ENCODE measurements at regions not wholly inside any gene's neighbourhood (a gene's known extent, or its start where the extent isn't known, plus 50 kb on each side); places are given as distances from the start of the nearest gene placed in this dataset.

DNA sequence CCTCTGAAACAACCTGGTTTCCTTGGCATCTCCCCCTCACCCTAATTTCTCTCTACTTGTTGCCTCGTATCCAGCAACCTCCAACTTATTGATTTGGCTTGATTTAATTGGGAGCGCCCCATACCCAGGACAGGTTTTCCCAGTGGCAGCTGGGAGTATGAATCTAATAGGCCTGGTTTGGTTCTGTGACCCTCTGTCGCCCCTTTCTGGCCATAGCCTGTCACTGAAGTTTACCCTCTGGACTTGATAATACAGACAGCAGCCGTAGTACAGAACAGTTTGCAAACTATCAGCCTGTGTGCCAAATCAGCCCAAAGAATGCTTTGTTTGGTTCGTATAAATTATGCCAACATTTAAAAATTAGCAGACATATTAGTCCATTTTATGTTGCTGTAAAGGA, 525.1 kb upstream of the GOLIM4 start:
- no peak overlapping the region for H3K27ac ChIP-seq (ENCODE audit: insufficient read depth, low read length)
- H3K14ac ChIP-seq (replicated peaks; ENCODE audit: low read depth, low read length) = no peak overlapping the region
- no peak overlapping the region for H4K8ac ChIP-seq (ENCODE audit: low read depth in 2 of 2, low read length in 2 of 2)
- H3K9me1 ChIP-seq (ENCODE audit: insufficient read depth, low read length) = no peaks in the 10 kb centered on the region; the same call in 1 of the 2 replicates
- H3K27me3 ChIP-seq (ENCODE audit: control insufficient read depth, insufficient read depth, low read length) = no peaks in the 10 kb centered on the region
- H2BK20ac ChIP-seq (ENCODE audit: low read depth, low read length) = no peak overlapping the region
- H3K4ac ChIP-seq (ENCODE audit: low read depth, low read length) = no peak overlapping the region
- no TSS peak for BruUV-seq (replicated peaks)
- TF ChIP-seq RAD21 (IDR thresholded peaks at IDR 0.05; ENCODE audit: low read length) = peak; percentile 41; the same call in 1 of the 2 replicates
- TF ChIP-seq, protein P1, sequence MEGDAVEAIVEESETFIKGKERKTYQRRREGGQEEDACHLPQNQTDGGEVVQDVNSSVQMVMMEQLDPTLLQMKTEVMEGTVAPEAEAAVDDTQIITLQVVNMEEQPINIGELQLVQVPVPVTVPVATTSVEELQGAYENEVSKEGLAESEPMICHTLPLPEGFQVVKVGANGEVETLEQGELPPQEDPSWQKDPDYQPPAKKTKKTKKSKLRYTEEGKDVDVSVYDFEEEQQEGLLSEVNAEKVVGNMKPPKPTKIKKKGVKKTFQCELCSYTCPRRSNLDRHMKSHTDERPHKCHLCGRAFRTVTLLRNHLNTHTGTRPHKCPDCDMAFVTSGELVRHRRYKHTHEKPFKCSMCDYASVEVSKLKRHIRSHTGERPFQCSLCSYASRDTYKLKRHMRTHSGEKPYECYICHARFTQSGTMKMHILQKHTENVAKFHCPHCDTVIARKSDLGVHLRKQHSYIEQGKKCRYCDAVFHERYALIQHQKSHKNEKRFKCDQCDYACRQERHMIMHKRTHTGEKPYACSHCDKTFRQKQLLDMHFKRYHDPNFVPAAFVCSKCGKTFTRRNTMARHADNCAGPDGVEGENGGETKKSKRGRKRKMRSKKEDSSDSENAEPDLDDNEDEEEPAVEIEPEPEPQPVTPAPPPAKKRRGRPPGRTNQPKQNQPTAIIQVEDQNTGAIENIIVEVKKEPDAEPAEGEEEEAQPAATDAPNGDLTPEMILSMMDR (conservative IDR thresholded peaks at IDR 0.05; ENCODE audit: low read depth, low read length) = peak; percentile 43
- TF ChIP-seq, protein P2, sequence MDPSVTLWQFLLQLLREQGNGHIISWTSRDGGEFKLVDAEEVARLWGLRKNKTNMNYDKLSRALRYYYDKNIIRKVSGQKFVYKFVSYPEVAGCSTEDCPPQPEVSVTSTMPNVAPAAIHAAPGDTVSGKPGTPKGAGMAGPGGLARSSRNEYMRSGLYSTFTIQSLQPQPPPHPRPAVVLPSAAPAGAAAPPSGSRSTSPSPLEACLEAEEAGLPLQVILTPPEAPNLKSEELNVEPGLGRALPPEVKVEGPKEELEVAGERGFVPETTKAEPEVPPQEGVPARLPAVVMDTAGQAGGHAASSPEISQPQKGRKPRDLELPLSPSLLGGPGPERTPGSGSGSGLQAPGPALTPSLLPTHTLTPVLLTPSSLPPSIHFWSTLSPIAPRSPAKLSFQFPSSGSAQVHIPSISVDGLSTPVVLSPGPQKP (IDR thresholded peaks at IDR 0.05; ENCODE audit: borderline replicate concordance, low read depth, low read length) = no peak
- H3K23ac ChIP-seq (ENCODE audit: low read depth, low read length) = no peak overlapping the region
- no peak overlapping the region for H2BK15ac ChIP-seq (ENCODE audit: low read depth, low read length)
- H3K79me1 ChIP-seq (ENCODE audit: low read depth in 1 of 2, low read length in 2 of 2) = no peaks in the 10 kb centered on the region
- no peaks in the 10 kb centered on the region for H3K36me3 ChIP-seq (ENCODE audit: control insufficient read depth, insufficient read depth, low read length)
- no peaks in the 10 kb centered on the region for H3K4me1 ChIP-seq (ENCODE audit: control insufficient read depth, insufficient read depth, low read length)
- no peaks in the 10 kb centered on the region for H3K9me3 ChIP-seq (ENCODE audit: control insufficient read depth, insufficient read depth, low read length)
- DNase-seq (no peak), ATAC-seq (ENCODE audit: low read depth) (peak; percentile 72; the same call in 1 of the 2 replicates)
- no peak overlapping the region for H3K4me2 ChIP-seq (ENCODE audit: low read depth, low read length)
- dilution Hi-C loops (cut with HindIII; ENCODE audit: low sequenced_read_pairs, unreplicated experiment) = no loop called here
- in situ Hi-C loops (cut with MboI; ENCODE audit: low sequenced_read_pairs) = no loop called here
- no peak overlapping the region for H2BK120ac ChIP-seq (ENCODE audit: low read depth, low read length)
- no peak overlapping the region for H4K91ac ChIP-seq (ENCODE audit: insufficient read depth, low read depth, low read length)
- intact Hi-C loops (cut with micrococcal nuclease) = loop anchor here (1.0 to 5.0 kb wide), 3 partner anchors 109 to 410 kb away; no protein-coding TSS in a partner anchor
- H3K4me3 ChIP-seq (ENCODE audit: insufficient read depth, low read depth, low read length) = no peak overlapping the region
- POLR2A ChIA-PET (ENCODE audit: unreplicated experiment) = interaction anchor here (0.6 kb wide), 1 partner anchor 424 kb away, joined by 3 read pairs; no protein-coding TSS in a partner anchor
- no peak overlapping the region for H4K5ac ChIP-seq (ENCODE audit: low read depth, low read length)
- no peak overlapping the region for H3K18ac ChIP-seq (ENCODE audit: low read depth, low read length)
- CTCF ChIA-PET = interaction anchor here (1.4 kb wide), 1 partner anchor 226 kb away, joined by 3 read pairs; no protein-coding TSS in a partner anchor
- H2AK9ac ChIP-seq (replicated peaks; ENCODE audit: low read depth, low read length, poor library complexity) = no peak overlapping the region
- H3K56ac ChIP-seq (ENCODE audit: extremely low read depth, insufficient read depth, low read length) = no peak overlapping the region
- H2AFZ ChIP-seq (replicated peaks; ENCODE audit: low read length, poor library complexity) = no peak overlapping the region
- no peak overlapping the region for H3K9ac ChIP-seq (ENCODE audit: low read depth, low read length)
- WGBS, 2 experiments (ENCODE audit: extremely low coverage in 2 of 2, insufficient read length in 1 of 2) = no CpG with 5 or more reads among the region's 5 CpGs
- no peak overlapping the region for H2AK5ac ChIP-seq (ENCODE audit: low read depth, low read length)
- no peaks in the 10 kb centered on the region for H4K20me1 ChIP-seq (ENCODE audit: insufficient read depth, low read length)
- H2BK5ac ChIP-seq (ENCODE audit: low read depth, low read length, poor library complexity, severe bottlenecking) = no peak overlapping the region
